Fibroblast of the aortic adventitia (primary cell): ENCODE measurements at regions not wholly inside any gene's neighbourhood (a gene's known extent, or its start where the extent isn't known, plus 50 kb on each side); places are given as distances from the start of the nearest gene placed in this dataset.

Experiments
- DNase-seq: peaks from one replicate; pipeline ENCODE4 v3.0.0-alpha.2; 2010; ENCODE audit warnings: low read depth
- H3K4me3 ChIP-seq: 2 replicates; pipeline ENCODE4 v1.5.1; 2011; ENCODE audit warnings: low read depth, mild to moderate bottlenecking, control low read depth, low read length, moderate library complexity
- CTCF ChIP-seq: IDR thresholded peaks from 2 replicates; pipeline ENCODE4 v1.5.1; 2011; ENCODE audit warnings: mild to moderate bottlenecking, low read length, control low read depth, inconsistent platforms; ENCODE audit not compliant: insufficient read depth

- peak overlapping the region; percentile 44 for H3K4me3 ChIP-seq
- peak; percentile 10 for TF ChIP-seq CTCF
- DNase-seq = peak; percentile 86
Measured at GRCh38 chr3:70805061-70805889, 492.8 kb upstream of the MDFIC2 start.

- H3K4me3 ChIP-seq = no peak overlapping the region
- no peak for TF ChIP-seq CTCF
- DNase-seq = no peak
Measured at GRCh38 chr3:70803891-70804290, 491.5 kb upstream of the MDFIC2 start.

GRCh38 chr3:70803319-70803718 is 490.9 kb upstream of the MDFIC2 start:
- no peak for DNase-seq
- no peak overlapping the region for H3K4me3 ChIP-seq
- no peak for TF ChIP-seq CTCF

GRCh38 chr3:70800951-70801350 is 488.5 kb upstream of the MDFIC2 start:
- no peak for TF ChIP-seq CTCF
- no peak for DNase-seq
- H3K4me3 ChIP-seq = no peak overlapping the region

GRCh38 chr3:70789878-70790277 is 477.4 kb upstream of the MDFIC2 start:
- DNase-seq = no peak

GRCh38 chr3:70780790-70781189 is 468.4 kb upstream of the MDFIC2 start:
- no peak overlapping the region for H3K4me3 ChIP-seq
- no peak for DNase-seq
- no peak for TF ChIP-seq CTCF

More at GRCh38 chr3:70789878-70790277, 477.4 kb upstream of the MDFIC2 start:
- H3K4me3 ChIP-seq = no peak overlapping the region
- TF ChIP-seq CTCF = no peak
